ENCODE measurements at regions not wholly inside any gene's neighbourhood (a gene's known extent, or its start where the extent isn't known, plus 50 kb on each side); places are given as distances from the start of the nearest gene placed in this dataset.
"Not testable (repeated sequence)": the region's sequence is repeated elsewhere in the genome, so short reads cannot be mapped to it uniquely, and the experiment has no call there.

GRCh38 chr4:16450724-16451123, 224.5 kb upstream of the TAPT1 start:
- no peak overlapping the region for H3K4me3 ChIP-seq (ENCODE audit: low read length)
- DNase-seq (ENCODE audit: low read depth, low spot score), result no peak

DNA sequence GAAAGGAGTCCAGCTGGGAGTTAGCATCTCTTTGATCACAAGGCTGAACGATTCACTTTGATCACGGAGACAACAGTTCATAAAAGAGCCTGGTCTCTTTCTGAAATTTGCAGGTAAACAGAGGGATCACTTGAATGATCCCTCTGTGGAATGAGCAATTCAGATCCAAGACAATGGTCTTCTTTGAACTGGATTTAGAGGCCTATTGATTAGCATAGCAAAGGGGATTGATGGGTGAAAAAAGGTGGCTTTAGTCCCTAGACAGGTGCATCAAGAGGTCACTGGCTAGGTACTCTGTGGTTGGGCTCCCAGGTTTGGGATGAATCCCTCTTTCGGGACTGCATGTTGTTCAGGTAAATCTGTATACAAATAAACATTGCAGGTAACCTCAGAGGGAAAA, 223.8 kb upstream of the TAPT1 start:
- H3K4me3 ChIP-seq (ENCODE audit: low read length), result no peak overlapping the region
- DNase-seq (ENCODE audit: low read depth, low spot score), result no peak

- no peak overlapping the region for H3K4me3 ChIP-seq (ENCODE audit: low read length)
- DNase-seq (ENCODE audit: low read depth, low spot score), result no peak
Measured at GRCh38 chr4:16449406-16449805, 223.1 kb upstream of the TAPT1 start.

- no peak overlapping the region for H3K4me3 ChIP-seq (ENCODE audit: low read length)
- no peak for DNase-seq (ENCODE audit: low read depth, low spot score)
Measured at GRCh38 chr4:16448241-16448840, 222.1 kb upstream of the TAPT1 start.

GRCh38 chr4:16443504-16444088, 217.3 kb upstream of the TAPT1 start:
- peak; percentile 37 for DNase-seq (ENCODE audit: low read depth, low spot score)
- no peak overlapping the region for H3K4me3 ChIP-seq (ENCODE audit: low read length)

DNA sequence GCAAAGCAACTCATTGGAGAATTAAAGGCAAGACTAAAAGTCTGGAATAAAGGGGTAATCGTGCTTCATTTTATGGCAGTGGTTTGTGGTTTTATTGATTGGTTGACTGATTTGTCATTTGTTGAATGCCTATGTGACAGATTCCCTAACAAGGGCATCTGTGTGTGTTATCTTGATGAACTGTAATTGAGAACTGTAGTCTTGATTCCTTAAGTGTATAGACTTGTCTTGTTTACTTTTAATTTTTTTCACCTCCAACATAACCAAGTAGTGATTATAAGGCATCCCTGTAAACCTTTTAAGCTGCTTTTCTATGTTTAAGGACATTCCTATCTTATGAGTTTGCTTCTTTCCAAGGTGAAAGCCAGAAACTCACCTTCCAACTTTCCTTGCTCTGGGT, 216.0 kb upstream of the TAPT1 start:
- no peak overlapping the region for H3K4me3 ChIP-seq (ENCODE audit: low read length)
- DNase-seq (ENCODE audit: low read depth, low spot score), result no peak

- no peak overlapping the region for H3K4me3 ChIP-seq (ENCODE audit: low read length)
- DNase-seq (ENCODE audit: low read depth, low spot score), result no peak
Measured at GRCh38 chr4:16439768-16440167, 213.5 kb upstream of the TAPT1 start.

DNA sequence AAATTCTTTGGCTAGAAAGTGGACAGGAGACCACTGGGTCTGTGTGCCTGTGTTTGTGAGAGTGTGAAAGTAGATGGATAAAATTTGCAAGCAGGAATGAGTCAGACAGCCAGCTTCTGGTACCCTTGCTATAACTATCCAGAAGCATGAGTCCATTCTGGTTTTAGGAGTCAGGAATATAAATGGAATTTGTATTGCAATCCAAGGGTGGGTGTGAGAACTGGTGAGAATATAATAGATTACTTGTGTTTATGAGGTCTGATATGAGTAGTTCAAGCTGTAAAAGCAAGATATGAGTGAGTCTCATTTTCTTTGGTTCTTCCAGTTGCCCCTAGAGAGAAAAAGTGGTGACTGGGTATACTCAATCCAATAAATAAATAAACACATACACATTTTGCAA, 212.7 kb upstream of the TAPT1 start:
- no peak for DNase-seq (ENCODE audit: low read depth, low spot score)
- no peak overlapping the region for H3K4me3 ChIP-seq (ENCODE audit: low read length)

GRCh38 chr4:16437836-16438235, 211.6 kb upstream of the TAPT1 start:
- DNase-seq (ENCODE audit: low read depth, low spot score), result no peak
- H3K4me3 ChIP-seq (ENCODE audit: low read length), result no peak overlapping the region

- H3K4me3 ChIP-seq (ENCODE audit: low read length), result no peak overlapping the region
- no peak for DNase-seq (ENCODE audit: low read depth, low spot score)
Measured at GRCh38 chr4:16431866-16432265, 205.6 kb upstream of the TAPT1 start.

DNA sequence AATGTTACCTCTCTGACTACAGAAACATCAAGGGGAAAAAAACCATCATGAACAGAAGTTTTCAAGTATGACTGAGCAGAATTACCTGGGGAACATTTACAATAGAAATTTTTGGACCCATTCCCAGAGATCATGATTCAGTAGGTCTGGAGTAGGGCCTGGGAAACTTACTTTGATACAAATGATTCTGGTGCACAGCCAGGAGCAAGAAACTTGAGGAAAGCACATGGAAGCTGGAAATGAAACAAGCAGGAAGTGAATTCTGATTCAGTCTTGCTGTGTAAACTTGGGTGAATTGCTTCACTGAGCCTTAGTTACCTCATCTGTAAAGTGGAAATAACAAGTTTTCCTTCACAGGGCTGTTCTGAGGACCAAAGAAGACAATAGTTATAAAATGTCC, 192.5 kb upstream of the TAPT1 start:
- DNase-seq (ENCODE audit: low read depth, low spot score), result no peak
- H3K4me3 ChIP-seq (ENCODE audit: low read length), result no peak overlapping the region

- DNase-seq (ENCODE audit: low read depth, low spot score), result no peak
Measured at GRCh38 chr4:16417198-16417597, 190.9 kb upstream of the TAPT1 start.

GRCh38 chr4:16416601-16417000, 190.3 kb upstream of the TAPT1 start:
- H3K4me3 ChIP-seq (ENCODE audit: low read length), result no peak overlapping the region

More at GRCh38 chr4:16417198-16417597, 190.9 kb upstream of the TAPT1 start:
- H3K4me3 ChIP-seq (ENCODE audit: low read length), result no peak overlapping the region

GRCh38 chr4:16415751-16416150, 189.5 kb upstream of the TAPT1 start:
- H3K4me3 ChIP-seq (ENCODE audit: low read length), result no peak overlapping the region
- DNase-seq (ENCODE audit: low read depth, low spot score), result no peak

More at GRCh38 chr4:16416601-16417000, 190.3 kb upstream of the TAPT1 start:
- no peak for DNase-seq (ENCODE audit: low read depth, low spot score)

GRCh38 chr4:16413814-16414555, 187.7 kb upstream of the TAPT1 start:
- no peak overlapping the region for H3K4me3 ChIP-seq (ENCODE audit: low read length)
- DNase-seq (ENCODE audit: low read depth, low spot score), result no peak

DNA sequence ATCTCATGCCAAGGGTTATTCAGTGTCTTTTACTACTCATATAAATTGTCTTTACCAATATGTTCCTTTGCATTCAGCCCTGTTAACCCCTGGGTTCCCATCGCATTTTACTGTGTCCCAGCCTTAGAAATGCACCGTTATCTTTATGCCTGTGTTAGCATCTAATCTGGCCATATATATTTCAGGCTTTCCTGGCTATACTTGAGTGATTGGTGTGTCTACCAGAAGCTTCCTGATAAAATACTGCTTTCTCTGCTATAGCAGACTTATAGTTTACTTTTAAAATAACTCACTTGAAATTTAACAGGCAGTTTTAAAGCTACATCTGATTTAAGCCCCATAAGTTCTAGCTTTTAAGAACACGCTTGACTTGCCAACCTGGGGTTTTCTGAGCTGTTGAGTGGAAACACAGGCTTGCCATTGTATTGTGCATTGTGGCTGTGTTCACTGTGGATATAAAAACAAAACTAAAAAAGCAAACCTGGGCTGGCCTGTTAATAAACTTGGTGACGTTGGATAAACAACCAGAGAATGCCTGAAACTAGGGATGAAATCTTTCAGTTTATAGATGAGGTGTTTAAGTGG, 185.3 kb upstream of the TAPT1 start:
- DNase-seq (ENCODE audit: low read depth, low spot score), result no peak

DNA sequence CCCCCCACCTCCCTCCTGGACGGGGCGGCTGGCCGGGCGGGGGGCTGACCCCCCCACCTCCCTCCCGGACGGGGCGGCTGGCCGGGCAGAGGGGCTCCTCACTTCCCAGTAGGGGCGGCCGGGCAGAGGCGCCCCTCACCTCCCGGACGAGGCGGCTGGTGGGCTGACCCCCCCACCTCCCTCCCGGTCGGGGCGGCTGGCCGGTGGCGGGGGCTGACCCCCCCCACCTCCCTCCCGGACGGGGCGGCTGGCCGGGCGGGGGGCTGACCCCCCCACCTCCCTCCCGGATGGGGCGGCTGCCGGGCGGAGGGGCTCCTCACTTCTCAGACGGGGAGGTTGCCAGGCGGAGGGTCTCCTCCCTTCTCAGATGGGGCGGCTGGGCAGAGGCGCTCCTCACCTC, 166.9 kb upstream of the TAPT1 start:
- not testable (repeated sequence) for H3K4me3 ChIP-seq (ENCODE audit: low read length)

More for the DNA sequence above, 185.3 kb upstream of the TAPT1 start:
- no peak overlapping the region for H3K4me3 ChIP-seq (ENCODE audit: low read length)

GRCh38 chr4:16391196-16391595, 164.9 kb upstream of the TAPT1 start:
- no peak overlapping the region for H3K4me3 ChIP-seq (ENCODE audit: low read length)
- no peak for DNase-seq (ENCODE audit: low read depth, low spot score)

More for the DNA sequence above, 166.9 kb upstream of the TAPT1 start:
- DNase-seq (ENCODE audit: low read depth, low spot score), result not testable (repeated sequence)

GRCh38 chr4:16387448-16387847, 161.2 kb upstream of the TAPT1 start:
- H3K4me3 ChIP-seq (ENCODE audit: low read length), result no peak overlapping the region
- DNase-seq (ENCODE audit: low read depth, low spot score), result no peak

DNA sequence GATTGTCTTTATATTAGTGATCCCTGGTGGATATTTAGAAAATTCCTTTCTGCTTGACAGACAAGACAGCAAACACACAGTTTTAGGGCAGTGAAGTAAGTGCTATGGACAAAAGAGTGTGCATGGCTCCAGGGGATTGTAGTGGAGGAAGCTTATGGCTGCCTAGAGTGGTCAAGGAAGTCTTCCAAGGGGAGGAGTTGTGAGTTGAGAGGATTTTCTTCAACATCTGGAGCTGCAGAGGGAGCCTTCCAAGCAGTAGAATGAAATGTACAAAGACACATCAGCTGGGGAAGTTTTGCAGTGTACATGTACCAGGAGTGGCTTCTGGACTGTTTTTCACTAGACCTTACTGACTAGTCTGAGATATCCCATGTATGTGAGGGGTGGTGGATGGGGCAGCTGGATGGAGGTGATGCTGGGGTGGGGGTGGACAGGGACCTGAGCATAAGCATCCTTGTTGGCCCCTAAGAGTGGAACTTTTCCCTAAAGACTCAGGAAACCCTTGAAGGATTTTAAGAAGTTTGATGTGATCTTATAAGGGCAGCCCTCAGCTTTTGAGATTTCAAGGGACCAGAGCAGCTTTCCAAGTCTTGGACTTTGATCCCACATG, 160.5 kb upstream of the TAPT1 start:
- no peak overlapping the region for H3K4me3 ChIP-seq (ENCODE audit: low read length)
- no peak for DNase-seq (ENCODE audit: low read depth, low spot score)
